Suprapubic skin (tissue), 4 donors: ENCODE measurements at regions not wholly inside any gene's neighbourhood (a gene's known extent, or its start where the extent isn't known, plus 50 kb on each side); places are given as distances from the start of the nearest gene placed in this dataset.
A peak's percentile ranks its signal among the peaks of the same experiment; 100 is the strongest.

ENCODE experiments used
- POLR2A ChIP-seq, 2 donors: fragments of 450-650 bp; IDR thresholded peaks; one replicate each; pipeline ENCODE4 v1.6.1; 2017; ENCODE audit warnings: antibody characterized with exemption in 2 of 2, mild to moderate bottlenecking in 2 of 2, moderate library complexity in 2 of 2
- POLR2AphosphoS5 ChIP-seq, 3 donors: sonication (generic); formaldehyde crosslinking; IDR thresholded peaks; one replicate each; pipeline ENCODE4 v1.6.1; 2017; ENCODE audit warnings: antibody characterized with exemption in 3 of 3
- TF ChIP-seq, protein P1 (sequence below), 2 donors: fragments of 200-600 bp in 1 of 2; fragments of 450-650 bp in 1 of 2; sonication (generic) in 1 of 2; IDR thresholded peaks; one replicate each; pipeline ENCODE4 v1.5.1; 2016 to 2019; ENCODE audit warnings: antibody characterized with exemption in 2 of 2, mild to moderate bottlenecking in 1 of 2, moderate library complexity in 1 of 2

DNA sequence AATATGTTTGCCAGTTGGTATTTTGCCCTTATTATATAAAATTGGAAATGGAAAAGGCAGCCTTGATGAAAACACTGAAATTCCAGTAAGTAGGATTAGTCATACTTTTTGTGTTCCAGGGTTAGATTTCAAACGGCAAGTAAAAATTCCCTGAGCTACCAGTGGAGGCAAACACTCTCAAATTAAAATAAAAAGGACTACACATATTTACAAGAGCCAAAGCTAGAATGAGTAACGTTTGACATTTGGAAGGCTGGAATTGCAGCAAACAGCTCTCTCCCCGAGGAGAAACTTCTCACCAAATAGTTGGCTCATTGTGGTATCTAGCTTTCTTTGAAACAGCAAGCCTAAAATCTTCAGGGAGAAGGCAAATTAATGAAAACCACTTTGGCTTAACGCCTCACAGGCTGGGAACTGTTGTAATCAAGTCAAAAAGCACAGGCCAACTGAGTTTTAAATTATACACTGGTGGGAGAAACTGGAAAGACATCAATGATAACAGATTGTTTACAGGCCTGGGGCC is 288.4 kb downstream of the SNX13 start:
- TF ChIP-seq POLR2A (IDR thresholded peaks at IDR 0.05) (no peak), POLR2AphosphoS5 (IDR thresholded peaks at IDR 0.05) (peak in 1 of 3 donors; percentile 62)
- TF ChIP-seq, protein P1, sequence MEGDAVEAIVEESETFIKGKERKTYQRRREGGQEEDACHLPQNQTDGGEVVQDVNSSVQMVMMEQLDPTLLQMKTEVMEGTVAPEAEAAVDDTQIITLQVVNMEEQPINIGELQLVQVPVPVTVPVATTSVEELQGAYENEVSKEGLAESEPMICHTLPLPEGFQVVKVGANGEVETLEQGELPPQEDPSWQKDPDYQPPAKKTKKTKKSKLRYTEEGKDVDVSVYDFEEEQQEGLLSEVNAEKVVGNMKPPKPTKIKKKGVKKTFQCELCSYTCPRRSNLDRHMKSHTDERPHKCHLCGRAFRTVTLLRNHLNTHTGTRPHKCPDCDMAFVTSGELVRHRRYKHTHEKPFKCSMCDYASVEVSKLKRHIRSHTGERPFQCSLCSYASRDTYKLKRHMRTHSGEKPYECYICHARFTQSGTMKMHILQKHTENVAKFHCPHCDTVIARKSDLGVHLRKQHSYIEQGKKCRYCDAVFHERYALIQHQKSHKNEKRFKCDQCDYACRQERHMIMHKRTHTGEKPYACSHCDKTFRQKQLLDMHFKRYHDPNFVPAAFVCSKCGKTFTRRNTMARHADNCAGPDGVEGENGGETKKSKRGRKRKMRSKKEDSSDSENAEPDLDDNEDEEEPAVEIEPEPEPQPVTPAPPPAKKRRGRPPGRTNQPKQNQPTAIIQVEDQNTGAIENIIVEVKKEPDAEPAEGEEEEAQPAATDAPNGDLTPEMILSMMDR (IDR thresholded peaks at IDR 0.05): peak; percentile 39 to 40
